ENCODE measurements at regions not wholly inside any gene's neighbourhood (a gene's known extent, or its start where the extent isn't known, plus 50 kb on each side); places are given as distances from the start of the nearest gene placed in this dataset.

GRCh38 chr17:77768248-77768852 lies 190.2 kb upstream of the TNRC6C start:
- Mint-ChIP-seq H3K36me3 (no peaks in the 10 kb centered on the region), H3K9me3 (no peaks in the 10 kb centered on the region)
- POLR2A ChIA-PET = no interaction called here

GRCh38 chr17:77769215-77769614 lies 189.3 kb upstream of the TNRC6C start:
- Mint-ChIP-seq H3K4me1 (peaks cover 9% of the 10 kb centered on the region), H3K4me3 (no peak overlapping the region), H3K27me3 (peaks cover 6% of the 10 kb centered on the region), H3K9me3 (no peaks in the 10 kb centered on the region), H3K36me3 (no peaks in the 10 kb centered on the region), H3K27ac (no peak overlapping the region)
- DNase-seq = no peak
- no peak for ATAC-seq (ENCODE audit: low read depth)
- POLR2A ChIA-PET = no interaction called here

More at GRCh38 chr17:77768248-77768852, 190.2 kb upstream of the TNRC6C start:
- Mint-ChIP-seq H3K27ac (no peak overlapping the region), H3K4me1 (peaks cover 9% of the 10 kb centered on the region), H3K27me3 (peaks cover 8% of the 10 kb centered on the region), H3K4me3 (no peak overlapping the region)
- DNase-seq (no peak), ATAC-seq (ENCODE audit: low read depth) (no peak)

GRCh38 chr17:77769762-77770161 lies 188.7 kb upstream of the TNRC6C start:
- DNase-seq (no peak), ATAC-seq (ENCODE audit: low read depth) (no peak)
- Mint-ChIP-seq H3K36me3 (no peaks in the 10 kb centered on the region), H3K27ac (no peak overlapping the region), H3K4me1 (peaks cover 11% of the 10 kb centered on the region), H3K4me3 (no peak overlapping the region), H3K27me3 (peaks cover 6% of the 10 kb centered on the region), H3K9me3 (no peaks in the 10 kb centered on the region)
- POLR2A ChIA-PET = no interaction called here

GRCh38 chr17:77770331-77771105 lies 188.0 kb upstream of the TNRC6C start:
- no peaks in the 10 kb centered on the region for H3K36me3 Mint-ChIP-seq
- H3K27ac Mint-ChIP-seq = peak overlapping the region; percentile 34
- ATAC-seq (ENCODE audit: low read depth) (no peak), DNase-seq (no peak)
- H3K4me3 Mint-ChIP-seq = no peak overlapping the region
- no peaks in the 10 kb centered on the region for H3K9me3 Mint-ChIP-seq
- H3K4me1 Mint-ChIP-seq = peaks cover 12% of the 10 kb centered on the region
- POLR2A ChIA-PET = no interaction called here
- H3K27me3 Mint-ChIP-seq = peaks cover 6% of the 10 kb centered on the region

GRCh38 chr17:77771145-77771544 lies 187.4 kb upstream of the TNRC6C start:
- Mint-ChIP-seq H3K4me1 (peaks cover 12% of the 10 kb centered on the region), H3K9me3 (no peaks in the 10 kb centered on the region), H3K4me3 (no peak overlapping the region), H3K27ac (no peak overlapping the region), H3K36me3 (no peaks in the 10 kb centered on the region), H3K27me3 (peaks cover 6% of the 10 kb centered on the region)
- POLR2A ChIA-PET = no interaction called here
- ATAC-seq (ENCODE audit: low read depth) (no peak), DNase-seq (no peak)

GRCh38 chr17:77771587-77771986 lies 186.9 kb upstream of the TNRC6C start:
- Mint-ChIP-seq H3K36me3 (no peaks in the 10 kb centered on the region), H3K27ac (no peak overlapping the region), H3K9me3 (no peaks in the 10 kb centered on the region), H3K4me3 (no peak overlapping the region), H3K4me1 (peaks cover 12% of the 10 kb centered on the region), H3K27me3 (peaks cover 6% of the 10 kb centered on the region)
- no peak for ATAC-seq (ENCODE audit: low read depth)
- POLR2A ChIA-PET = interaction anchor here (0.6 to 2.1 kb wide), 2 partner anchors 187 to 335 kb away, joined by 4 to 5 read pairs; partner anchors contain the start of gene TNRC6C
- no peak for DNase-seq

- POLR2A ChIA-PET = interaction anchor here (0.6 to 2.1 kb wide), 2 partner anchors 186 to 334 kb away, joined by 4 to 5 read pairs; partner anchors contain the start of gene TNRC6C
- no peak for ATAC-seq (ENCODE audit: low read depth)
- Mint-ChIP-seq H3K4me1 (peaks cover 12% of the 10 kb centered on the region), H3K9me3 (no peaks in the 10 kb centered on the region), H3K27me3 (peaks cover 6% of the 10 kb centered on the region), H3K4me3 (no peak overlapping the region), H3K27ac (peak overlapping the region; percentile 7), H3K36me3 (no peaks in the 10 kb centered on the region)
- DNase-seq = no peak
Measured at GRCh38 chr17:77771998-77772397, 186.5 kb upstream of the TNRC6C start.

- peaks cover 4% of the 10 kb centered on the region for H3K27me3 Mint-ChIP-seq
- POLR2A ChIA-PET = interaction anchor here (0.6 to 2.1 kb wide), 2 partner anchors 186 to 334 kb away, joined by 4 to 5 read pairs; partner anchors contain the start of gene TNRC6C
- no peaks in the 10 kb centered on the region for H3K9me3 Mint-ChIP-seq
- no peak overlapping the region for H3K4me3 Mint-ChIP-seq
- ATAC-seq (ENCODE audit: low read depth) (peak; percentile 84), DNase-seq (peak; percentile 76)
- peak overlapping the region; percentile 7 for H3K27ac Mint-ChIP-seq
- H3K36me3 Mint-ChIP-seq = no peaks in the 10 kb centered on the region
- H3K4me1 Mint-ChIP-seq = peaks cover 12% of the 10 kb centered on the region
Measured at GRCh38 chr17:77772461-77772897, 186.0 kb upstream of the TNRC6C start.

GRCh38 chr17:77772899-77773358 lies 185.6 kb upstream of the TNRC6C start:
- no peak for DNase-seq
- Mint-ChIP-seq H3K4me1 (peaks cover 12% of the 10 kb centered on the region), H3K4me3 (no peak overlapping the region), H3K9me3 (no peaks in the 10 kb centered on the region), H3K27ac (no peak overlapping the region), H3K27me3 (peaks cover 4% of the 10 kb centered on the region), H3K36me3 (no peaks in the 10 kb centered on the region)
- no peak for ATAC-seq (ENCODE audit: low read depth)
- POLR2A ChIA-PET = interaction anchor here (2.1 kb wide), 1 partner anchor 185 kb away, joined by 5 read pairs; the partner anchor contains the start of gene TNRC6C

- Mint-ChIP-seq H3K27ac (no peak overlapping the region), H3K36me3 (no peaks in the 10 kb centered on the region), H3K9me3 (no peaks in the 10 kb centered on the region), H3K27me3 (peaks cover 2% of the 10 kb centered on the region), H3K4me1 (peaks cover 12% of the 10 kb centered on the region), H3K4me3 (no peak overlapping the region)
- POLR2A ChIA-PET = interaction anchor here (0.7 kb wide), 1 partner anchor 12 kb away, joined by 3 read pairs; no protein-coding TSS in a partner anchor
- DNase-seq = no peak
- no peak for ATAC-seq (ENCODE audit: low read depth)
Measured at GRCh38 chr17:77774182-77774581, 184.3 kb upstream of the TNRC6C start.

GRCh38 chr17:77778636-77779489 lies 179.6 kb upstream of the TNRC6C start:
- POLR2A ChIA-PET = no interaction called here
- Mint-ChIP-seq H3K9me3 (no peaks in the 10 kb centered on the region), H3K27me3 (no peaks in the 10 kb centered on the region), H3K4me1 (peaks cover 3% of the 10 kb centered on the region), H3K4me3 (no peak overlapping the region), H3K36me3 (no peaks in the 10 kb centered on the region), H3K27ac (no peak overlapping the region)
- ATAC-seq (ENCODE audit: low read depth) = no peak
- DNase-seq = no peak

- Mint-ChIP-seq H3K4me1 (peaks cover 6% of the 10 kb centered on the region), H3K27me3 (no peaks in the 10 kb centered on the region), H3K36me3 (no peaks in the 10 kb centered on the region), H3K9me3 (no peaks in the 10 kb centered on the region), H3K4me3 (no peak overlapping the region), H3K27ac (no peak overlapping the region)
- POLR2A ChIA-PET = no interaction called here
- DNase-seq (no peak), ATAC-seq (ENCODE audit: low read depth) (no peak)
Measured at GRCh38 chr17:77779711-77780539, 178.6 kb upstream of the TNRC6C start.

Data from activated naive CD8-positive, alpha-beta T cell treated with anti-CD3 and anti-CD28 coated beads, Interleukin-2, amount 10 ng/mL, durations not matched to agents 7 days and 5 days (primary cell).